H1 (cell line): ENCODE measurements at regions not wholly inside any gene's neighbourhood (a gene's known extent, or its start where the extent isn't known, plus 50 kb on each side); places are given as distances from the start of the nearest gene placed in this dataset.

Experiments
- ASH2L ChIP-seq: fragments of 200-600, 300-600 bp; sonication (generic); IDR thresholded peaks from one replicate; pipeline ENCODE4 v1.7.1; 2017; ENCODE audit warnings: low read length
- CHD1 ChIP-seq: IDR thresholded peaks from 2 replicates; pipeline ENCODE4 v1.6.1; 2012; ENCODE audit warnings: low read depth, low read length, improper control_type of control experiment
- E2F6 ChIP-seq: IDR thresholded peaks from 2 replicates; pipeline ENCODE4 v1.6.1; 2012; ENCODE audit warnings: inconsistent platforms
- EGR1 ChIP-seq: IDR thresholded peaks from 2 replicates; pipeline ENCODE4 v1.6.1; 2011; ENCODE audit warnings: low read depth, low read length, borderline replicate concordance
- EZH2 ChIP-seq: fragments of 200-600 bp; sonication (generic); IDR thresholded peaks from 2 replicates; pipeline ENCODE4 v1.7.1; 2012; ENCODE audit warnings: low read depth, mild to moderate bottlenecking, moderate library complexity, low read length, inconsistent platforms; ENCODE audit not compliant: severe bottlenecking
- FOSL1 ChIP-seq: IDR thresholded peaks from 2 replicates; pipeline ENCODE4 v1.6.1; 2011; ENCODE audit warnings: mild to moderate bottlenecking, low read depth, low read length, moderate library complexity; ENCODE audit not compliant: insufficient read depth
- GABPA ChIP-seq: IDR thresholded peaks from 2 replicates; pipeline ENCODE4 v1.6.1; 2011; ENCODE audit warnings: mild to moderate bottlenecking, low read length, moderate library complexity, borderline replicate concordance; ENCODE audit not compliant: insufficient read depth
- GTF2F1 ChIP-seq: IDR thresholded peaks from 2 replicates; pipeline ENCODE4 v1.6.1; 2012; ENCODE audit warnings: low read depth, low read length, improper control_type of control experiment, borderline replicate concordance
- HDAC2 ChIP-seq, 2 experiments: fragments of 300-600 bp in 1 of 2; sonication (generic) in 1 of 2; IDR thresholded peaks; 2 replicates each; pipeline ENCODE4 v1.6.1; 2011 to 2012; ENCODE audit warnings: low read depth in 2 of 2, low read length in 2 of 2, mild to moderate bottlenecking in 2 of 2, moderate library complexity in 2 of 2, borderline replicate concordance in 1 of 2, inconsistent platforms in 1 of 2
- POLR2A ChIP-seq, 2 experiments: IDR thresholded peaks; 1 replicate in 1 of 2; 2 replicates in 1 of 2; pipeline ENCODE4 v1.6.1; 2011; ENCODE audit warnings: low read depth in 2 of 2, low read length in 2 of 2, mild to moderate bottlenecking in 2 of 2; ENCODE audit errors: control extremely low read depth in 1 of 2
- POLR2AphosphoS5 ChIP-seq: IDR thresholded peaks from 2 replicates; pipeline ENCODE4 v1.6.1; 2011; ENCODE audit warnings: low read depth, low read length
- RAD21 ChIP-seq, 2 experiments: IDR thresholded peaks in 1 of 2; conservative IDR thresholded peaks in 1 of 2; 2 replicates each; pipeline ENCODE4 v1.6.1; 2011; ENCODE audit warnings: low read depth in 2 of 2, low read length in 2 of 2, improper control_type of control experiment in 1 of 2, inconsistent platforms in 1 of 2, mild to moderate bottlenecking in 1 of 2, moderate library complexity in 1 of 2
- RFX5 ChIP-seq: IDR thresholded peaks from 2 replicates; pipeline ENCODE4 v1.6.1; 2011; ENCODE audit warnings: low read depth, low read length, improper control_type of control experiment, borderline replicate concordance
- SIX5 ChIP-seq: IDR thresholded peaks from 2 replicates; pipeline ENCODE4 v1.6.1; 2011; ENCODE audit warnings: mild to moderate bottlenecking, low read depth, low read length
- SRF ChIP-seq: IDR thresholded peaks from 2 replicates; pipeline ENCODE4 v1.6.1; 2011; ENCODE audit warnings: mild to moderate bottlenecking, low read depth, low read length, moderate library complexity
- TAF7 ChIP-seq: optimal IDR thresholded peaks from 2 replicates; pipeline ENCODE3; 2011; ENCODE audit warnings: low read depth, mild to moderate bottlenecking, inconsistent platforms, low read length, moderate library complexity, borderline replicate concordance
- USF2 ChIP-seq: IDR thresholded peaks from 2 replicates; pipeline ENCODE4 v1.6.1; 2011; ENCODE audit warnings: low read length, improper control_type of control experiment
- YY1 ChIP-seq: IDR thresholded peaks from 2 replicates; pipeline ENCODE4 v1.6.1; 2011; ENCODE audit warnings: low read depth, mild to moderate bottlenecking, low read length
- TF ChIP-seq, protein P1 (sequence below): IDR thresholded peaks from 2 replicates; pipeline ENCODE4 v1.6.1; 2012; ENCODE audit warnings: low read length, inconsistent platforms
- TF ChIP-seq, protein P2 (sequence below): IDR thresholded peaks from 2 replicates; pipeline ENCODE4 v1.6.1; 2012; ENCODE audit warnings: inconsistent platforms

DNA sequence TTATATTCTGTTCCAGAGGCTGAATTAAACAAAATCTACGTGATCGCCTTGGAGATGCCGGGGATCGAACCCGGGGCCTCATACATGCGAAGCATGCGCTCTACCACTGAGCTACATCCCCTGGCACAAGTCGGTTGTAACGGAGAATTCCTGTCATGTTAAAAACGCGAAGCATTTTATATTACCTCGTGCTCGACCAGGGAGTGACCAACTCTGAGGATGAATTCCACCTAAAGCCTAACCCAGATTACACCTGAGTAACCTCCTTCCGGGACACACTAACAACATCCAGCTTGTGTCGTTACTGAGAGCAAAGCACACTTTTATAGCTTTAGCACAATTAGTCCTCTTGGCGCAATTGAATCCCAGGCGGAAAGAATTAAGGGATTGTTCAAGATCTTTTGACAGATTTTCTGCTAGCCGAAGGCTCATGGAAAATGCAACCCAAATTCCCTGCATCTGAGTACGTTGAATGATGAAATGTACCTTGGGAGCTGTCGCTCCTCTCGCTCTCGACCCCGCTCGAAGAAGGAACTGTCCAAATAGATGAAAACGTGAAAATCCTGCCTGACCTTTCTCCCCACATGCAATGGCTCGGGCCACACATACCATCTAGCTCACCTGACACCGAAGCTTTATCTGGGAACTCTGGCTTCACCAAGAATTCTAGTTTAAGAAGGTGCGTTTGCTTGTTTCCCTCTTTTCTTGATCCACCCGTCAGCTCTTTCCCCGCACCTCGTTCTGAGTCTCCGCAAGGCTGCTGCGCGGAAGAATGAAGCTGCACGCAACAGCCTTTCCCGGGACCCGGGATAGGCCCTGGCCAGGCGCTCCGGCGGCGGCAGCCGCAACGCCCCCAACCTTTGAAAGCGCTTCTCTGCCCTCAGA lies 148.3 kb downstream of the GPX5 start (continued):
- TF ChIP-seq E2F6 (peak; percentile 37; the same call in 1 of the 2 replicates), GABPA (0 out of 2 replicates have a peak, but pooled peaks have one; percentile 42), GTF2F1 (no peak), SIX5 (no peak), ASH2L (peak; percentile 93), USF2 (no peak), POLR2AphosphoS5 (no peak), CHD1 (no peak), YY1 (0 out of 2 replicates have a peak, but pooled peaks have one; percentile 33), TAF7 (peak; percentile 73), FOSL1 (no peak), RFX5 (no peak), EGR1 (no peak), SRF (no peak), RAD21 (IDR thresholded peaks at IDR 0.05 in 1 of 2, conservative IDR thresholded peaks at IDR 0.05 in 1 of 2; ENCODE audit: low read depth in 2 of 2, low read length in 2 of 2) (no peak), POLR2A (IDR thresholded peaks at IDR 0.05; ENCODE audit: control extremely low read depth in 1 of 2, low read depth in 2 of 2, low read length in 2 of 2) (no peak), HDAC2 (IDR thresholded peaks at IDR 0.05; ENCODE audit: borderline replicate concordance in 1 of 2, low read depth in 2 of 2, low read length in 2 of 2) (no peak), EZH2 (no peak)
- TF ChIP-seq, protein P1, sequence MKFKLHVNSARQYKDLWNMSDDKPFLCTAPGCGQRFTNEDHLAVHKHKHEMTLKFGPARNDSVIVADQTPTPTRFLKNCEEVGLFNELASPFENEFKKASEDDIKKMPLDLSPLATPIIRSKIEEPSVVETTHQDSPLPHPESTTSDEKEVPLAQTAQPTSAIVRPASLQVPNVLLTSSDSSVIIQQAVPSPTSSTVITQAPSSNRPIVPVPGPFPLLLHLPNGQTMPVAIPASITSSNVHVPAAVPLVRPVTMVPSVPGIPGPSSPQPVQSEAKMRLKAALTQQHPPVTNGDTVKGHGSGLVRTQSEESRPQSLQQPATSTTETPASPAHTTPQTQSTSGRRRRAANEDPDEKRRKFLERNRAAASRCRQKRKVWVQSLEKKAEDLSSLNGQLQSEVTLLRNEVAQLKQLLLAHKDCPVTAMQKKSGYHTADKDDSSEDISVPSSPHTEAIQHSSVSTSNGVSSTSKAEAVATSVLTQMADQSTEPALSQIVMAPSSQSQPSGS = no peak
- TF ChIP-seq, protein P2, sequence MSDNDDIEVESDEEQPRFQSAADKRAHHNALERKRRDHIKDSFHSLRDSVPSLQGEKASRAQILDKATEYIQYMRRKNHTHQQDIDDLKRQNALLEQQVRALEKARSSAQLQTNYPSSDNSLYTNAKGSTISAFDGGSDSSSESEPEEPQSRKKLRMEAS = peak; percentile 88
